Thoracic aorta (tissue), 2 donors: ENCODE measurements at regions not wholly inside any gene's neighbourhood (a gene's known extent, or its start where the extent isn't known, plus 50 kb on each side); places are given as distances from the start of the nearest gene placed in this dataset.

Experiments used
- ATAC-seq: fragments of 150-250 bp; one replicate; pipeline ENCODE4 v1.8.0; 2017; ENCODE audit warnings: low read depth; ENCODE audit not compliant: insufficient number of reproducible peaks, low FRiP score
- DNase-seq: peaks from one replicate; pipeline ENCODE4 v3.0.0-alpha.2; 2020; ENCODE audit warnings: low spot score
- H3K27ac ChIP-seq, 2 donors: fragments of 200-600 bp; sonication (generic); 1 replicate in 1 of 2; 2 replicates in 1 of 2; pipeline ENCODE4 v1.5.1; 2016; ENCODE audit warnings: mild to moderate bottlenecking in 2 of 2, moderate library complexity in 2 of 2
- H3K27me3 ChIP-seq: fragments of 200-600 bp; sonication (generic); replicated peaks from 2 replicates; pipeline ENCODE4 v1.6.0; 2016; ENCODE audit warnings: mild to moderate bottlenecking; ENCODE audit not compliant: insufficient read depth
- H3K36me3 ChIP-seq: fragments of 200-600 bp; sonication (generic); one replicate; pipeline ENCODE4 v1.5.1; 2016
- H3K4me1 ChIP-seq, 2 donors: fragments of 200-600 bp; sonication (generic); 1 replicate in 1 of 2; 2 replicates in 1 of 2; pipeline versions ENCODE4 v1.5.1 to v1.6.0; 2016; ENCODE audit warnings: low read depth in 2 of 2, mild to moderate bottlenecking in 1 of 2; ENCODE audit not compliant: control insufficient read depth in 1 of 2
- H3K4me3 ChIP-seq: fragments of 200-600 bp; sonication (generic); 2 replicates; pipeline ENCODE4 v1.5.1; 2016; ENCODE audit warnings: mild to moderate bottlenecking
- H3K9me3 ChIP-seq: fragments of 200-600 bp; sonication (generic); 2 replicates; pipeline ENCODE4 v1.5.1; 2016
- CTCF ChIP-seq: fragments of 200-600 bp; sonication (generic); IDR thresholded peaks from one replicate; pipeline ENCODE4 v1.5.1; 2019; ENCODE audit warnings: antibody characterized with exemption

DNA sequence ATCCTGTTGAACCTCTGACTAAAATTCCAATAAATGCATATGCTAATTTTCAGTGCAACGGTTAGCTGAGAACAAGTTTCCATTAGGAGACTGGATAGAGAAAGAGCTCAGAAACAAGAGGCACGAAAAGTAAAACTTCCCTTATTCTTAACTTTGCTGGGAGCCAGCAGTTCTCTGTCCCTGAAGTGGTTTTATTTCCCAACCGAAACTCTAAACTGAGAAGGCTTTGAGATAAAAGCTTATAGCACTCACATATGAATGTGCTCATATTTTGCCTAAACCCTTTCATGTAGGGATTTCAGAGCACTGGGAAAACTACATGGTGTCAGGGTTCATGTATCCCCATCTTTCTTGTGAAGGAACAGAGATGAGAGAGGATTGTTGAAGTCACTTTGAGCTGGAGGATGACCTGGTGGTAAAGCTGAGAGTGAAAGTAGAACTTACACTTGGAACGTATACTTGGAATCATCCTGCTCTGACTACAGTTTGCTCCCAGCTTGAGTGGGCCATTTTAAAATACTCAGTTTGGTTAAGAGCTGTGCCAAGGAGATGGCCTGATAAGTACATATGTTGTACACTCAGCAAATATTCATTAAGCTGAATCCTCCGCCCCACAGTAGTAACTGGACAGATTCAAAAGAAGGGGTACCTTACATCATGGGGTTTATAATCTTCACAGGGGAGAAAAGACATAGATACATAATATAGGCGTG, 324.2 kb upstream of the CNR1 start:
- Histone ChIP-seq H3K4me1 (peaks cover 5 to 15% of the 10 kb centered on the region in 2 donors), H3K27me3 (no peaks in the 10 kb centered on the region), H3K9me3 (no peaks in the 10 kb centered on the region), H3K4me3 (no peak overlapping the region), H3K36me3 (no peaks in the 10 kb centered on the region), H3K27ac (no peak overlapping the region)
- ATAC-seq (no peak), DNase-seq (no peak)
- no peak for TF ChIP-seq CTCF

GRCh38 chr6:88483424-88483823, 317.3 kb upstream of the CNR1 start:
- Histone ChIP-seq H3K27me3 (no peaks in the 10 kb centered on the region), H3K4me3 (no peak overlapping the region), H3K36me3 (no peaks in the 10 kb centered on the region), H3K27ac (no peak overlapping the region), H3K4me1 (no peaks in the 10 kb centered on the region), H3K9me3 (peaks cover 3% of the 10 kb centered on the region)
- no peak for DNase-seq
- no peak for TF ChIP-seq CTCF
- no peak for ATAC-seq

- Histone ChIP-seq H3K27ac (no peak overlapping the region), H3K36me3 (no peaks in the 10 kb centered on the region), H3K4me3 (no peak overlapping the region), H3K4me1 (no peaks in the 10 kb centered on the region), H3K9me3 (peaks cover 3% of the 10 kb centered on the region), H3K27me3 (no peaks in the 10 kb centered on the region)
- TF ChIP-seq CTCF = no peak
- DNase-seq = no peak
- ATAC-seq = no peak
Observed at GRCh38 chr6:88482465-88482864, 316.3 kb upstream of the CNR1 start.

DNA sequence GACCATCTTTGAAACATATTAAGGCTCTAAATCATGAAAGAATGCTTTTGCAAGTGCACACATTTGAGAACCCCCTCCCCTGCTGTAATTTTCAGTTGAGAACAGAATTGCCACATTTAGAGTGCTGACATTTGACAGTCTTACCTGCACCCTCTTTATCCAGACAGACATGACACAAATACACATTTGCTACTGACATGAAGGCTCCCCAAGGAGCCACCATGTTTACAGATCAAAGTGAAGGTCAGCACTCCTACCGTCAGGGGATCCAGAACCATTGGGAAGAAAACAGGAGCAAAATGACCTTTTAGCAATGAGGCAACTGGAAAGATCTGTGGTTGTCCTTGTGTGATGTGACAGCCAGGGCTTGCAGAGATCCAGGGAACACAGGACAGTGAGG, 315.4 kb upstream of the CNR1 start:
- Histone ChIP-seq H3K4me3 (no peak overlapping the region), H3K9me3 (peaks cover 3% of the 10 kb centered on the region), H3K27ac (no peak overlapping the region), H3K36me3 (no peaks in the 10 kb centered on the region), H3K27me3 (no peaks in the 10 kb centered on the region), H3K4me1 (no peaks in the 10 kb centered on the region)
- DNase-seq (no peak), ATAC-seq (no peak)
- TF ChIP-seq CTCF = no peak

DNA sequence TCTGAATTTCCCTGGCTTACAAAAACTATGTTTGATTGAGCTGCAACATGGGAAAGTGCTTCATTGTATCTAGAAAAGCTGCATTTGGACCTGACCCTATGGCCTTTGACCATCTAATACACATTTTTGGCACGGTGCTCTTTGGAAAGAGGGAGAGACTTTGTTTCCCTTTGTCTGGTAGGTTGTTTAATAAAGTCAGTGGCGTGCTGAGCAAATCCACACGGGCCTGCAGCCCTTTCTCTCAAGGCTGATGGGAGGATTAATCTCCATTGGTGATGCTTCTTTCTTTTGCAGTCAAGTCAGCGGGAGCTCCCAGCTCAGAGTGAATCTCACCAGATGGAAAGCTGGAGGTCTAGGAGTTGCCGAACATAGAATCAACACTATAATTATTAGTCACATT, 314.7 kb upstream of the CNR1 start:
- no peak for ATAC-seq
- no peaks in the 10 kb centered on the region for H3K27me3 ChIP-seq
- peaks cover 3% of the 10 kb centered on the region for H3K9me3 ChIP-seq
- H3K36me3 ChIP-seq = no peaks in the 10 kb centered on the region
- no peaks in the 10 kb centered on the region for H3K4me1 ChIP-seq
- H3K27ac ChIP-seq = no peak overlapping the region
- no peak for TF ChIP-seq CTCF
- H3K4me3 ChIP-seq = no peak overlapping the region
- no peak for DNase-seq
